NCI-H69 (cell line): ENCODE measurements at regions not wholly inside any gene's neighbourhood (a gene's known extent, or its start where the extent isn't known, plus 50 kb on each side); places are given as distances from the start of the nearest gene placed in this dataset.

Source experiments
- DNase-seq: peaks from one replicate; lab custom pipeline; 2025; lab: John Stamatoyannopoulos, UW

- DNase-seq = no peak
Observed at GRCh38 chr5:2657151-2657550, 94.3 kb downstream of the IRX2 start.

DNA sequence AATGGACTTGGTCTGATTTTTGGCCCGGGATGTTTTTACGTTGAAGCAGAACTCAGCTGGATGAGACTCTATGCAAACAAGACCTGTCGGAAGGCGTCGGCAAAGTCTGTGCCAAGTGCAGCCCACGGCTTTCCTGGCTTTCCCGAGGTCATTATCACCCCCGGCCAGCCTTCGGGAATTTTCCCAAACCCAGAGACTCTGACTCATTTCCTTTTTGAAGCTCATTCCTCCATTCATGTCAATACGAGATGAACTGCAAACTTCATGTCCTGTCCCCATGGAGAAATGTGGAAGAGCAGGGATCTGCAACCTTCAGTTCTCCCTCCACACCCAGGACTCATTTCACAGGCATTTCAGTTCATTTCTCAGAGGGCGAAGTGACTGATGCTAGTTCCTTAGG lies 95.3 kb downstream of the IRX2 start:
- no peak for DNase-seq

- DNase-seq = no peak
Observed at GRCh38 chr5:2653991-2654390, 97.5 kb downstream of the IRX2 start.

GRCh38 chr5:2651116-2651515 lies 100.4 kb downstream of the IRX2 start:
- DNase-seq = no peak

GRCh38 chr5:2642684-2643345 lies 108.7 kb downstream of the IRX2 start:
- no peak for DNase-seq

- no peak for DNase-seq
Observed at GRCh38 chr5:2640717-2641116, 110.8 kb downstream of the IRX2 start.

DNA sequence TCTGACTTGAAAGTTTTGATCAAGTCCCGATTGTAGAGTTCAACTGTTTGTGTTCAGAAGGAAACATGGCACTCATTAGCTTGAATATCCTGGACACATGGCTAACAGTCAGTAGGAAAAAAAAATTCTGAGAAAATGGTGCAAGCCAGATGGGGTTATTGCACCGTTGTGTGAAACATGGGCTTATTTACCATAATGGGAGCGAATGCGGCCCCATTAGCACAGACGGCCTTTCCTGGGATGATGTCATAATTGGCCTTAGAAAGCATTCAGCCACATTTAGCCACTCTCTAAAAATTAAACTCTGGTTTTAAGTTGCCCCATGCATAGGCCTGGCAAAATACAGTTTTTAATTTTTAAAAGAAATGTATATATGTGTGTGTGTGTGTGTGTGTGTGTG lies 112.1 kb downstream of the IRX2 start:
- DNase-seq = no peak

GRCh38 chr5:2634399-2635176 lies 116.9 kb downstream of the IRX2 start:
- DNase-seq = no peak

DNA sequence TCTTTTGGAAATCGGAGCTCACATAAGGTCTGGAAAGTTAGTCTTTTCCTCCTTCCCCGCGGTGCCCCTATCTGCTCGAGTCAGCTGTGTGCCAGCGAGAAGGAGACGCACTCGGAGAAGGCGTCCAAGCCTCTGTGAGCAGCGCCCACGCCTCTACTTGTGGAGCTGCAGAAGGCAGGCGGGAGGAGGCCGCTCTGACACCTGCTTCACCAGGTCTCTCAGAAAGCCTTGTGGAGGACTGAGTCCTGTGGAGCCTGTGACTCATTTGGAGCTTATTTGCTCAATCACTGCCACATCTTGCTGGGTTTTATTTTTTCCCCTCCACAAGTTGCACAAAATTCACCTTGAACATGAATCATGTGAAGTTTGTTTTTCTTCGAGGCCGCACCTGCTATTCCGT lies 117.5 kb downstream of the IRX2 start:
- no peak for DNase-seq

GRCh38 chr5:2631758-2632157 lies 119.7 kb downstream of the IRX2 start:
- DNase-seq = no peak

GRCh38 chr5:2629045-2629444 lies 122.4 kb downstream of the IRX2 start:
- no peak for DNase-seq

DNA sequence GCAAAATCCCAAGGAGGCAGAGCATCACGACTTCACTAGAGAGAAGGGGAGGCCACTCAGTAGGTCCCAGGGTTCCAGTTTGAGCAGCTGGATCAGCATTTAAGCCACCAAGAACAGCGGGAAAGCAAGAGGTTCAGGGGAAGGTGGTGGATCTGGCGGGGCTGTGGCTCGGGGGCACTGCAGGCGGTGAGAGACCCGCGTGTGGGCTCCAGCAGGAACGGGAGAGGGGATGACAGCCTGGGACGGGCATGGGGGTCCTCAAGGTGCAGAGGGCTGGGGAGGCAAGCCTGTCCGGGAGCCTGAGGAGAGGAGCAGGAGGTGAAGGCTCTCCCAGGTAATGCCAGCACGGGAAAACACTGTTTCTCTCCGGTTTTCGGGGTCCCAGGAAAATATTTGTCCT lies 123.6 kb downstream of the IRX2 start:
- no peak for DNase-seq

DNA sequence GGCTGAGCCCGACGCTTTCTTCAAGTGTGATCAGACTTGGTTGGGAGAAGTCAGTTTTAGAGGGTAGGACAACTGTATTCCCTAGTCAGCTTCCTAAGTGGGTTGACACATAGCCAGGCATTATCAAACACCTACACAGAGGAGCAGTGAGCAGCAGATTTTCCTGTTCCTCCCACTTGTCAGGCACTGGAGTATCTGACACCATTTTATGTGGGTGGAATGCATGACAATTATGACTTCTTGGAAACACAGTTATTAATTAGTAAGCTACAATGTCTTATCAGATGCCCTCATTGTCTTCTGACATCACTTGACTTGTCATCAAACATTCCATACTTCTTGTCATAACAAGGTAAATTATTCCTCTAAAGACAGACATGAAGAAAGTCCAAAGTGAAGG lies 124.9 kb downstream of the IRX2 start:
- no peak for DNase-seq

- no peak for DNase-seq
Observed at GRCh38 chr5:2622866-2623265, 128.6 kb downstream of the IRX2 start.

- no peak for DNase-seq
Observed at GRCh38 chr5:2621631-2622030, 129.8 kb downstream of the IRX2 start.

DNA sequence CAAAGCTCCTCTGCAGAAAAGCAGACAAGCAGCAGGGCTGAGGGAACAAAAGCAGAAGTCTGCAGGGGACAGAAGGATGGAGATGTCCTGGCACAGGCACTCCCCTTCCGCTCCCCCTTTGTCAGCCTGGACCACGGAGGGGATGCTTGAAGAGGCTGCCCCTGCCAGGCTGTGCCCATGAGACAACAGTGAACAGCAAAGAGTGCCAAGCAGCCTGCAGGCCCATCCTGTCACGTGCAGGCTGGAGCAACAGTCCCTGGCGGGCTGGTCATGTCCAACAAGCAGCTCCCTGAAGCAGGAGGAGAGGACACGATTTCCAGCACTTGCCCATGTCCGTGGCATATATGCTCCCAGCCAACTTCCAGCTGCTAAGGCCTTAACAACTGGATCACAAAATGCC lies 132.3 kb downstream of the IRX2 start:
- DNase-seq = no peak

GRCh38 chr5:2617461-2617860 lies 134.0 kb downstream of the IRX2 start:
- no peak for DNase-seq

DNA sequence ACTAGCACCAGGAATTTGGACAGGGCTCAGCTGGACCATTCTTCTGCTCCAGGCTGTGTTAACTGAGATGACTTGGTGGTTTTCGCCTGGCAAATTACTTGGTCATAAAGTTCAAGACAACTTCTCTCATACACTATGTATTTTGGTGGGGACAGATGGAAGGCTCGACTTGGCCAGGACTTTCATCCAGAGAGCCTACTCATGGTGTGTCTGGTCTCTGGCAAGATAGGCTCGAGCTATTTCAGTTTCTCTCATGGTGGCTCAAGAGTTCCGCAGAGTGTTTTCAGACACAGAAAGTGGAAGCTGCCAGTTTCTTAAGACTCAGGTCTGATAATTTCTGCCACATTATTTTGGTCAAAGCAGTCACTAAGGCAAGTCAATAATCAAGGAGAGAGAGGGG lies 135.6 kb downstream of the IRX2 start:
- DNase-seq = no peak

- no peak for DNase-seq
Observed at GRCh38 chr5:2614571-2614970, 136.9 kb downstream of the IRX2 start.

DNA sequence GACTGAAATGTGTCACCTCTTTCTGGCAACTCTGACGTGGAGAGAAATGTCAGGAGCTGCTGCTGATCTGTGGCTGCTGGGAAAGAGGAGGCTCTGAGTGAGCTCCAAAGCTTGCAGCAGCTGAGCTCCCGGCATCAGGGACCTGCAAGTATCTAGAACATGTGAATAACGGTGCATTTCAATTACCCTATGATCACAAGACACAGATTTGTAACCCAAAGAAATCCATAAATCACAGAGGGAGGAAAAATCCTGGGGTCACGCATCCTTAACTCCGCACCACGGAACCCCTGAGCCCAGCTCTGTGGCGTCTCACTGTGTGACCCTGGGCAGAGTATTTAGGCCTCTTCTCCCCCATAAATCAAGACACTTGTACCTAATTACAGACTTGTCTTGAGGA lies 139.8 kb downstream of the IRX2 start:
- no peak for DNase-seq

DNA sequence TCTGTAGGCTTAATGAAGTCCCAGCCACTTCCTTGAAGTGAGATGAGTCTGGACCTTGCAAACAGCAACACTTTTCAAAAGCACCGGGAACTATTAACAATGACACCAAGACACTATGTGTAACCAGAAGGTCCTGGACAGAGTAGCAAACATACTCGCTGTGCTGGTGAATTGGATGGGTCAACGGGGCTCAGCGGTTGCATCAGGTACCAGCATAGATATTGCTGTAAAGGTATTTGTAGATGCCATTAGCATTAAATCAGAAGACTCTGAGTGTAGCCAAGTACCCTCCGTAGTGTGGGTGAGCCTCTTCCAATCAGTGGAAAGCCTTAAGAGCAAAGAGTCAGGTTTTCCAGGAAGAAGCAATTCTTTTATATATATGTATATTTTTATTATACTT lies 140.5 kb downstream of the IRX2 start:
- DNase-seq = no peak

DNA sequence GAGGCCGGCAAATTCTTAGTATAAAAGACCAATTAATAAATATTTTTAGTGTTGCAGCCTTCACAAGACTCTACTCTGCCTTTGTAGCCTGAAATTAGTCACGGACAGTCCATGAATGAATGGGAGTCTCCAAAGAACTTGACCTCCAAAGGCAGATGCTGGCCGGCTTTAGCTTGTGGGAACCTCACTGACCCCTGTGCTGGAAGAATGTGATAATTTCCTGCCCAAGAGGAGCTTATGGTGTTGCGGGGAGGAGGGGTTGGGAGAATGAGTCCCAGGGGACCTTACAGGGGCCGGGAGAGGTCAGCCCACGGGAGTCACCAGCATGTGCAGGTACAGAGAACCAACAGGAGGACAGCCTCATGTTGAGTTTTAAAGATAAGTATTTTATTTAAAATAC lies 143.1 kb downstream of the IRX2 start:
- no peak for DNase-seq

GRCh38 chr5:2607598-2607997 lies 143.9 kb downstream of the IRX2 start:
- DNase-seq = no peak

DNA sequence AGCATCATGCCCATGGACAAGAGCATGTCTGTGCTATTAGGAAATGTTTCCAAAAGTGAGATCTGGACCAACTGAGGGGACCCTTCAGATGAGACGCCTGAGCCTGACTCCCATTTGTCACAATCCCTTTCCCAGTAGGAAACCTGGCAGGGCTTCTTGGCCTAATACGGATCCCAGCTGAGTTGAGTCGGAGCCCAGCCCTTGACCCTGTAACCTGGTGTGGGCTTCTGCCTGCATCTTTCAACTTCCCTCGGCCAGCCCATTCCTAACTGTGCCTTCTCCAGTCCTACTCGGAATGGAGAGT lies 148.3 kb downstream of the IRX2 start:
- DNase-seq = no peak
